B cell (primary cell): ENCODE measurements at regions not wholly inside any gene's neighbourhood (a gene's known extent, or its start where the extent isn't known, plus 50 kb on each side); places are given as distances from the start of the nearest gene placed in this dataset.

Experiments used
- ATAC-seq: fragments of 200-7000 bp; cut with Tn5 transposase; one replicate; pipeline ENCODE4 v1.10.0; 2021; ENCODE audit warnings: low read depth, mild to moderate bottlenecking, moderate number of reproducible peaks, moderate library complexity
- CTCF ChIA-PET: fragments of 350-600 bp; sonication (Branson Sonifier 250); formaldehyde crosslinking; loops from one replicate; lab custom pipeline; 2021; ENCODE audit warnings: antibody characterized with exemption, inconsistent platforms; lab: Charles Lee
- POLR2A ChIA-PET: fragments of 350-600 bp; sonication (Branson Sonifier 250); formaldehyde crosslinking; loops from one replicate; lab custom pipeline; 2021; ENCODE audit warnings: antibody characterized with exemption; lab: Charles Lee
- DNase-seq: peaks from one replicate; pipeline ENCODE4 v3.0.0; 2013
- H2AFZ ChIP-seq: 2 replicates; pipeline ENCODE4 v1.6.1; 2012; ENCODE audit warnings: mild to moderate bottlenecking, low read depth, low read length; ENCODE audit not compliant: insufficient read depth, poor library complexity, severe bottlenecking
- H3K27ac ChIP-seq, 2 donors: 1 replicate in 1 of 2; 2 replicates in 1 of 2; pipeline ENCODE4 v1.5.1; 2012 to 2013; ENCODE audit warnings: low read length in 2 of 2, mild to moderate bottlenecking in 2 of 2, moderate library complexity in 1 of 2
- H3K27me3 ChIP-seq, 4 experiments: fragments of 200-600 bp in 1 of 4; sonication (generic) in 1 of 4; replicated peaks in 1 of 4; 1 replicate in 2 of 4; 2 replicates in 2 of 4; pipeline versions ENCODE4 v1.6.1 to v1.7.0; 2013 to 2016; ENCODE audit warnings: low read length in 3 of 4, mild to moderate bottlenecking in 2 of 4, mixed read lengths in 1 of 4, moderate library complexity in 1 of 4; ENCODE audit not compliant: insufficient read depth in 4 of 4, control insufficient read depth in 3 of 4; ENCODE audit errors: control extremely low read depth in 1 of 4
- H3K36me3 ChIP-seq, 2 experiments: replicated peaks in 1 of 2; 1 replicate in 1 of 2; 2 replicates in 1 of 2; pipeline versions ENCODE4 v1.6.1 to v1.7.1; 2013; ENCODE audit warnings: low read length in 1 of 2; ENCODE audit not compliant: insufficient read depth in 2 of 2, control insufficient read depth in 1 of 2; ENCODE audit errors: control extremely low read depth in 1 of 2, extremely low read depth in 1 of 2
- H3K4me1 ChIP-seq, 2 donors: fragments of 200-600 bp in 1 of 2; sonication (generic) in 1 of 2; 1 replicate in 1 of 2; 2 replicates in 1 of 2; pipeline versions ENCODE4 v1.5.1 to v1.6.1; 2013 to 2017; ENCODE audit warnings: low read length in 2 of 2; ENCODE audit not compliant: control insufficient read depth in 2 of 2, insufficient read depth in 2 of 2
- H3K4me2 ChIP-seq: replicated peaks from 2 replicates; pipeline ENCODE3; 2012; ENCODE audit warnings: mild to moderate bottlenecking, low read depth, low read length; ENCODE audit not compliant: poor library complexity, severe bottlenecking
- H3K4me3 ChIP-seq, 5 experiments: fragments of 200-600 bp in 1 of 5; sonication (generic) in 1 of 5; 1 replicate in 3 of 5; 2 replicates in 2 of 5; pipeline versions ENCODE4 v1.5.1 to v1.7.0; 2011 to 2016; ENCODE audit warnings: low read length in 4 of 5, mild to moderate bottlenecking in 4 of 5, low read depth in 2 of 5, control low read depth in 1 of 5, moderate library complexity in 1 of 5; ENCODE audit not compliant: insufficient read depth in 1 of 5; ENCODE audit errors: control extremely low read depth in 1 of 5, extremely low read depth in 1 of 5
- H3K79me2 ChIP-seq: fragments of 200-600 bp; sonication (generic); one replicate; pipeline ENCODE4 v1.6.0; 2016; ENCODE audit warnings: low read length; ENCODE audit not compliant: control insufficient read depth, insufficient read depth
- H3K9ac ChIP-seq: fragments of 200-600 bp; sonication (generic); 2 replicates; pipeline ENCODE4 v1.6.1; 2017; ENCODE audit warnings: mild to moderate bottlenecking, low read length, moderate library complexity
- H3K9me3 ChIP-seq, 3 donors: one replicate each; pipeline versions ENCODE4 v1.6.1 to v1.7.1; 2013; ENCODE audit warnings: low read length in 2 of 3; ENCODE audit not compliant: control insufficient read depth in 2 of 3, insufficient read depth in 1 of 3; ENCODE audit errors: control extremely low read depth in 1 of 3
- H4K20me1 ChIP-seq: 2 replicates; pipeline ENCODE4 v1.6.0; 2012; ENCODE audit warnings: mild to moderate bottlenecking, low read length; ENCODE audit not compliant: insufficient read depth, control insufficient read depth, poor library complexity, severe bottlenecking
- H3K27ac Mint-ChIP-seq: one replicate; pipeline ENCODE4 v1.8.0; 2021; ENCODE audit warnings: mixed read lengths
- H3K27me3 Mint-ChIP-seq: one replicate; pipeline ENCODE4 v1.8.0; 2021; ENCODE audit warnings: mixed read lengths
- H3K4me1 Mint-ChIP-seq: one replicate; pipeline ENCODE4 v1.8.0; 2021; ENCODE audit warnings: mixed read lengths
- H3K4me3 Mint-ChIP-seq: one replicate; pipeline ENCODE4 v1.8.0; 2021; ENCODE audit warnings: mixed read lengths
- H3K9me3 Mint-ChIP-seq: one replicate; pipeline ENCODE4 v1.8.0; 2022; ENCODE audit warnings: mixed read lengths; ENCODE audit not compliant: insufficient read depth
- EZH2 ChIP-seq: IDR thresholded peaks from 2 replicates; pipeline ENCODE4 v1.6.1; 2012; ENCODE audit warnings: borderline replicate concordance, low read depth, mild to moderate bottlenecking, moderate library complexity, low read length; ENCODE audit not compliant: insufficient read depth, poor library complexity, severe bottlenecking
- WGBS: methylation state at CpG from one replicate; pipeline ENCODE4 v1.1.5; 2013; ENCODE audit warnings: missing lambda C conversion rate; ENCODE audit not compliant: insufficient coverage; 5-methylcytosine and 5-hydroxymethylcytosine counted together
- intact Hi-C: fragments of 100-400 bp; cut with micrococcal nuclease; formaldehyde crosslinking; loops from one replicate; pipeline ENCODE4 v1.10.0; 2022
- TF ChIP-seq, protein P1 (sequence below): fragments of 200-600 bp; IDR thresholded peaks from one replicate; pipeline ENCODE4 v1.8.0; 2022; ENCODE audit warnings: antibody characterized with exemption, mild to moderate bottlenecking

DNA sequence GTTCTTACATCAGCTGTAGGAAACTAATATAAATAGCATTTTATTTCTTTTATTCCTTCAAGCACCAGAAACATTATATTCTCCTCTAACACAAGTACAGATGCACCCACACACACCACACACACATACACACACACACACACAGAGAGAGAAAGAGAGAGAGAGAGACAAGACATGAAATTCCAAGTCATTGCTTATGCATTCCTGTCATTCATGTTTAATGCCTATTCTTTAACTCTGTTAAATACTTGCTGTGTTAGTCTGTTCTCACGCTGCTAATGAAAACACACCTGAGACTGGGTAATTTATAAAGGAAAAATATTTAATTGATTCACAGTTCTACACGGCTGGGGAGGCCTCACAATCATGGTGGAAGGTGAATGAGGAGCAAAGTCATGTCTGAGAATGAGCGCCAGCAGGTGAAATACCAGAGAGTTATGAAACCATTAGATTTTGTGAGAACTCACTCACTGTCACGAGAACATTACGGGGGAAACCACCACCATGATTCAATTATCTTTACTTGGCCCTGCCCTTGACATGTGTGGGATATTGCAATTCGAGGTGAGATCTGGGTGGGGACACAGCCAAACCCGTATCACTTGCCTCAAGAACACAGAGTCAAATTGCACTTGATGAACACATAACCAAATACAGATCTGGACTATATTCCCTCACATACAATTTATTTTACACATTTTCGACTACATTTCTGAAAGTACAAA, 1058.1 kb upstream of the TMPRSS15 start:
- no peak overlapping the region for H3K4me3 ChIP-seq
- no peak overlapping the region for H3K9ac ChIP-seq
- Mint-ChIP-seq H3K4me3 (no peak overlapping the region), H3K9me3 (no peaks in the 10 kb centered on the region), H3K4me1 (no peaks in the 10 kb centered on the region), H3K27ac (no peak overlapping the region), H3K27me3 (no peaks in the 10 kb centered on the region)
- no peaks in the 10 kb centered on the region for H3K27me3 ChIP-seq
- DNase-seq (no peak), ATAC-seq (no peak)
- H3K79me2 ChIP-seq = no peaks in the 10 kb centered on the region
- H3K27ac ChIP-seq = no peak overlapping the region
- no peaks in the 10 kb centered on the region for H3K36me3 ChIP-seq
- 81% methylated on average over 2 of the region's 8 CpGs for WGBS
- ChIA-PET CTCF (no interaction called here), POLR2A (no interaction called here)
- H3K4me1 ChIP-seq = no peaks in the 10 kb centered on the region
- no peak overlapping the region for H2AFZ ChIP-seq
- no peaks in the 10 kb centered on the region for H3K9me3 ChIP-seq
- intact Hi-C loops = no loop called here
- no peak overlapping the region for H3K4me2 ChIP-seq
- TF ChIP-seq, protein P1, sequence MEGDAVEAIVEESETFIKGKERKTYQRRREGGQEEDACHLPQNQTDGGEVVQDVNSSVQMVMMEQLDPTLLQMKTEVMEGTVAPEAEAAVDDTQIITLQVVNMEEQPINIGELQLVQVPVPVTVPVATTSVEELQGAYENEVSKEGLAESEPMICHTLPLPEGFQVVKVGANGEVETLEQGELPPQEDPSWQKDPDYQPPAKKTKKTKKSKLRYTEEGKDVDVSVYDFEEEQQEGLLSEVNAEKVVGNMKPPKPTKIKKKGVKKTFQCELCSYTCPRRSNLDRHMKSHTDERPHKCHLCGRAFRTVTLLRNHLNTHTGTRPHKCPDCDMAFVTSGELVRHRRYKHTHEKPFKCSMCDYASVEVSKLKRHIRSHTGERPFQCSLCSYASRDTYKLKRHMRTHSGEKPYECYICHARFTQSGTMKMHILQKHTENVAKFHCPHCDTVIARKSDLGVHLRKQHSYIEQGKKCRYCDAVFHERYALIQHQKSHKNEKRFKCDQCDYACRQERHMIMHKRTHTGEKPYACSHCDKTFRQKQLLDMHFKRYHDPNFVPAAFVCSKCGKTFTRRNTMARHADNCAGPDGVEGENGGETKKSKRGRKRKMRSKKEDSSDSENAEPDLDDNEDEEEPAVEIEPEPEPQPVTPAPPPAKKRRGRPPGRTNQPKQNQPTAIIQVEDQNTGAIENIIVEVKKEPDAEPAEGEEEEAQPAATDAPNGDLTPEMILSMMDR = no peak
- TF ChIP-seq EZH2 = no peak
- H4K20me1 ChIP-seq = no peaks in the 10 kb centered on the region

DNA sequence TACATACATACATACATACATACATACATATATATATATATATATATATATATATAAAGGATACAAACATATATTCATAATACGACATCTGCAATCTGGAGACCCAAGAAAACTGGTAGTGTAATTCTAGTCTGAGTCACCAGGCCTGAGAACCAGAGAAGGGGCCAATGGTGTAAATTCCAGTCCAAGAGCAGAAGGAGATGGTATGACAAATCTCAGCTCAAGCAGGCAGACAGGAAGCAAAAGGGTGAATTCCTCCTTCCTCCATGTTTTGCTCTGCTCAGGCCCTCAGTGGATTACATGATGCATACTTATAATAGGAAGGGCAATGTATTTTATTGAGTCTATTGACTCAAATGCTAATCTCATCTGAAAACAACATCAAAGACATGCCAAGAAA, 1060.4 kb upstream of the TMPRSS15 start:
- no peak overlapping the region for H2AFZ ChIP-seq
- H4K20me1 ChIP-seq = no peaks in the 10 kb centered on the region
- no peaks in the 10 kb centered on the region for H3K4me1 Mint-ChIP-seq
- H3K9me3 Mint-ChIP-seq = peaks cover under 1% of the 10 kb centered on the region
- H3K79me2 ChIP-seq = no peaks in the 10 kb centered on the region
- H3K27me3 ChIP-seq = no peaks in the 10 kb centered on the region
- CTCF ChIA-PET = no interaction called here
- WGBS = no CpG with 5 or more reads among the region's 1 CpG
- intact Hi-C loops = no loop called here
- H3K36me3 ChIP-seq = no peaks in the 10 kb centered on the region
- POLR2A ChIA-PET = no interaction called here
- no peaks in the 10 kb centered on the region for H3K4me1 ChIP-seq
- no peak overlapping the region for H3K4me2 ChIP-seq
- H3K27ac ChIP-seq = no peak overlapping the region
- H3K27ac Mint-ChIP-seq = no peak overlapping the region
- H3K9me3 ChIP-seq = no peaks in the 10 kb centered on the region
- H3K27me3 Mint-ChIP-seq = no peaks in the 10 kb centered on the region
- no peak overlapping the region for H3K4me3 Mint-ChIP-seq
- DNase-seq (no peak), ATAC-seq (no peak)
- H3K4me3 ChIP-seq = no peak overlapping the region
- TF ChIP-seq, protein P1 = no peak
- TF ChIP-seq EZH2 = no peak
- H3K9ac ChIP-seq = no peak overlapping the region
